HPDE6-E6E7 (cell line): ENCODE measurements at regions not wholly inside any gene's neighbourhood (a gene's known extent, or its start where the extent isn't known, plus 50 kb on each side); places are given as distances from the start of the nearest gene placed in this dataset.

Source experiments
- DNase-seq: peaks from one replicate; pipeline ENCODE4 v3.0.0; 2011; ENCODE audit warnings: missing footprints; ENCODE audit errors: extremely low spot score

GRCh38 chr4:133476063-133476462 is 327.0 kb downstream of the PCDH10 start:
- DNase-seq, result no peak

GRCh38 chr4:133474501-133474900 is 325.4 kb downstream of the PCDH10 start:
- no peak for DNase-seq

- no peak for DNase-seq
These were observed 323.1 kb downstream of the PCDH10 start for GRCh38 chr4:133472244-133472643.

GRCh38 chr4:133467290-133467947 is 318.3 kb downstream of the PCDH10 start:
- DNase-seq, result no peak

- no peak for DNase-seq
These were observed 315.9 kb downstream of the PCDH10 start for GRCh38 chr4:133465022-133465421.

GRCh38 chr4:133464311-133464710 is 315.2 kb downstream of the PCDH10 start:
- no peak for DNase-seq

GRCh38 chr4:133452678-133453077 is 303.6 kb downstream of the PCDH10 start:
- DNase-seq, result no peak

GRCh38 chr4:133450813-133451212 is 301.7 kb downstream of the PCDH10 start:
- no peak for DNase-seq

- DNase-seq, result no peak
These were observed 291.3 kb downstream of the PCDH10 start for GRCh38 chr4:133440404-133440803.

GRCh38 chr4:133439830-133440229 is 290.7 kb downstream of the PCDH10 start:
- no peak for DNase-seq

GRCh38 chr4:133424605-133425004 is 275.5 kb downstream of the PCDH10 start:
- DNase-seq, result no peak

GRCh38 chr4:133403913-133404312 is 254.8 kb downstream of the PCDH10 start:
- DNase-seq, result no peak

- DNase-seq, result peak; percentile 58
These were observed 253.5 kb downstream of the PCDH10 start for GRCh38 chr4:133402616-133403015.

GRCh38 chr4:133394971-133395627 is 246.0 kb downstream of the PCDH10 start:
- DNase-seq, result no peak

- no peak for DNase-seq
These were observed 241.2 kb downstream of the PCDH10 start for GRCh38 chr4:133390198-133390855.

- no peak for DNase-seq
These were observed 239.9 kb downstream of the PCDH10 start for GRCh38 chr4:133389029-133389428.

- DNase-seq, result no peak
These were observed 236.3 kb downstream of the PCDH10 start for GRCh38 chr4:133385161-133385954.

GRCh38 chr4:133379681-133380438 is 230.8 kb downstream of the PCDH10 start:
- DNase-seq, result no peak

GRCh38 chr4:133377286-133377685 is 228.2 kb downstream of the PCDH10 start:
- DNase-seq, result no peak

GRCh38 chr4:133372699-133373098 is 223.6 kb downstream of the PCDH10 start:
- no peak for DNase-seq

- no peak for DNase-seq
These were observed 206.5 kb downstream of the PCDH10 start for GRCh38 chr4:133355633-133356032.
